Liver (tissue), 8 donors: ENCODE measurements at regions not wholly inside any gene's neighbourhood (a gene's known extent, or its start where the extent isn't known, plus 50 kb on each side); places are given as distances from the start of the nearest gene placed in this dataset.

Experiments
- DNase-seq: peaks from one replicate; pipeline ENCODE4 v3.0.0-alpha.2; 2017; ENCODE audit warnings: low spot score
- H3K27ac ChIP-seq, 2 donors: one replicate each; pipeline ENCODE4 v1.7.0; 2013; ENCODE audit warnings: inconsistent platforms in 2 of 2, low read length in 2 of 2, control low read depth in 1 of 2, low read depth in 1 of 2, mild to moderate bottlenecking in 1 of 2
- H3K27me3 ChIP-seq, 4 donors: one replicate each; pipeline versions ENCODE4 v1.6.1 to v1.7.0; 2013; ENCODE audit warnings: low read length in 3 of 4, inconsistent platforms in 1 of 4, mild to moderate bottlenecking in 1 of 4, moderate library complexity in 1 of 4; ENCODE audit not compliant: control insufficient read depth in 4 of 4, insufficient read depth in 4 of 4
- H3K36me3 ChIP-seq, 4 donors: one replicate each; pipeline versions ENCODE4 v1.6.1 to v1.7.0; 2013; ENCODE audit warnings: low read length in 3 of 4, mild to moderate bottlenecking in 3 of 4, low read depth in 1 of 4, moderate library complexity in 1 of 4; ENCODE audit not compliant: control insufficient read depth in 4 of 4, insufficient read depth in 3 of 4
- H3K4me1 ChIP-seq, 4 donors: one replicate each; pipeline versions ENCODE4 v1.6.1 to v1.7.0; 2013; ENCODE audit warnings: low read length in 3 of 4, mild to moderate bottlenecking in 3 of 4, moderate library complexity in 1 of 4; ENCODE audit not compliant: control insufficient read depth in 4 of 4, insufficient read depth in 4 of 4
- H3K4me3 ChIP-seq, 3 donors: one replicate each; pipeline versions ENCODE4 v1.6.1 to v1.7.0; 2013; ENCODE audit warnings: low read length in 3 of 3, control low read depth in 1 of 3, low read depth in 1 of 3, mild to moderate bottlenecking in 1 of 3
- H3K9ac ChIP-seq, 2 donors: one replicate each; pipeline ENCODE4 v1.7.0; 2013; ENCODE audit warnings: low read length in 2 of 2, mild to moderate bottlenecking in 2 of 2, moderate library complexity in 2 of 2, control low read depth in 1 of 2, low read depth in 1 of 2
- H3K9me3 ChIP-seq, 4 donors: one replicate each; pipeline versions ENCODE4 v1.6.1 to v1.7.0; 2013; ENCODE audit warnings: low read length in 3 of 4; ENCODE audit not compliant: control insufficient read depth in 4 of 4
- EGR1 ChIP-seq, 2 donors: IDR thresholded peaks; 2 replicates each; pipeline ENCODE4 v1.6.1; 2016 to 2018; ENCODE audit warnings: antibody characterized with exemption in 2 of 2, low read depth in 2 of 2
- FOXA1 ChIP-seq: IDR thresholded peaks from 2 replicates; pipeline ENCODE4 v1.6.1; 2016; ENCODE audit warnings: antibody characterized with exemption
- FOXA2 ChIP-seq: IDR thresholded peaks from 2 replicates; pipeline ENCODE4 v1.6.1; 2016; ENCODE audit warnings: antibody characterized with exemption
- HNF4A ChIP-seq, 2 donors: conservative IDR thresholded peaks; 2 replicates each; pipeline ENCODE4 v1.6.1; 2016; ENCODE audit warnings: antibody characterized with exemption in 2 of 2, mild to moderate bottlenecking in 2 of 2
- MAX ChIP-seq: IDR thresholded peaks from 2 replicates; pipeline ENCODE4 v1.6.1; 2016; ENCODE audit warnings: antibody characterized with exemption
- RXRA ChIP-seq, 2 donors: IDR thresholded peaks; 2 replicates each; pipeline ENCODE4 v1.6.1; 2017 to 2018; ENCODE audit warnings: antibody characterized with exemption in 2 of 2, mild to moderate bottlenecking in 1 of 2
- TAF1 ChIP-seq: conservative IDR thresholded peaks from 2 replicates; pipeline ENCODE4 v1.6.1; 2016; ENCODE audit warnings: antibody characterized with exemption, mild to moderate bottlenecking
- WGBS: extraction: QIAGEN DNeasy Blood & Tissue Kit; methylation state at CpG from one replicate; pipeline ENCODE4 v1.1.7; 2013; 5-methylcytosine and 5-hydroxymethylcytosine counted together
- TF ChIP-seq, protein P1 (sequence below): IDR thresholded peaks from 2 replicates; pipeline ENCODE4 v1.6.1; 2016; ENCODE audit warnings: antibody characterized with exemption
- TF ChIP-seq, protein P2 (sequence below): fragments of 150-350 bp; IDR thresholded peaks from 2 replicates; pipeline ENCODE4 v1.5.1; 2017; ENCODE audit warnings: improper control_type of control experiment, low read depth, low read length; ENCODE audit not compliant: missing input control
- donor health status: healthy.
- donor health status: healthy.
- donor health status: healthy.
- donor health status: healthy.
- donor health status: healthy.

DNA sequence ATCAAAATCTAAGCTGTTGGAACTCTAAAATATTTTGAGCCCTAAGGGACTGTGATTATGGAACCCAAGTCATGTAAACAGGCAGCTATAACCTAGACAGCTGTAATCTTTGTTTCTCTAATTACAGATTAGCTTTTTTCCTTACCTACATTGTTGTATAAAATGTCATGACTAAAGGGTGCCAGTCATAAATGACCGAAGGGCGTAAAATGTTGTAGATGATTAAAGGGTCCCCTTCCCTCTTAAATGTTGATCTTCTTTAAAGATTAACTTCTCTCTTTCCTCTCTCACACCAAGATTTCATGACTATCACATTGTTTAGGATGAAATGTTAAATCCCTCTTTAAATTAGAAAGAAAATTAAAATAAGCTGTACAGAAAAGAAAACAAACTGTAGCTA is 659.4 kb upstream of the NR3C2 start:
- TF ChIP-seq, protein P1, sequence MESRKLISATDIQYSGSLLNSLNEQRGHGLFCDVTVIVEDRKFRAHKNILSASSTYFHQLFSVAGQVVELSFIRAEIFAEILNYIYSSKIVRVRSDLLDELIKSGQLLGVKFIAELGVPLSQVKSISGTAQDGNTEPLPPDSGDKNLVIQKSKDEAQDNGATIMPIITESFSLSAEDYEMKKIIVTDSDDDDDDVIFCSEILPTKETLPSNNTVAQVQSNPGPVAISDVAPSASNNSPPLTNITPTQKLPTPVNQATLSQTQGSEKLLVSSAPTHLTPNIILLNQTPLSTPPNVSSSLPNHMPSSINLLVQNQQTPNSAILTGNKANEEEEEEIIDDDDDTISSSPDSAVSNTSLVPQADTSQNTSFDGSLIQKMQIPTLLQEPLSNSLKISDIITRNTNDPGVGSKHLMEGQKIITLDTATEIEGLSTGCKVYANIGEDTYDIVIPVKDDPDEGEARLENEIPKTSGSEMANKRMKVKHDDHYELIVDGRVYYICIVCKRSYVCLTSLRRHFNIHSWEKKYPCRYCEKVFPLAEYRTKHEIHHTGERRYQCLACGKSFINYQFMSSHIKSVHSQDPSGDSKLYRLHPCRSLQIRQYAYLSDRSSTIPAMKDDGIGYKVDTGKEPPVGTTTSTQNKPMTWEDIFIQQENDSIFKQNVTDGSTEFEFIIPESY: no peak
- TF ChIP-seq, protein P2, sequence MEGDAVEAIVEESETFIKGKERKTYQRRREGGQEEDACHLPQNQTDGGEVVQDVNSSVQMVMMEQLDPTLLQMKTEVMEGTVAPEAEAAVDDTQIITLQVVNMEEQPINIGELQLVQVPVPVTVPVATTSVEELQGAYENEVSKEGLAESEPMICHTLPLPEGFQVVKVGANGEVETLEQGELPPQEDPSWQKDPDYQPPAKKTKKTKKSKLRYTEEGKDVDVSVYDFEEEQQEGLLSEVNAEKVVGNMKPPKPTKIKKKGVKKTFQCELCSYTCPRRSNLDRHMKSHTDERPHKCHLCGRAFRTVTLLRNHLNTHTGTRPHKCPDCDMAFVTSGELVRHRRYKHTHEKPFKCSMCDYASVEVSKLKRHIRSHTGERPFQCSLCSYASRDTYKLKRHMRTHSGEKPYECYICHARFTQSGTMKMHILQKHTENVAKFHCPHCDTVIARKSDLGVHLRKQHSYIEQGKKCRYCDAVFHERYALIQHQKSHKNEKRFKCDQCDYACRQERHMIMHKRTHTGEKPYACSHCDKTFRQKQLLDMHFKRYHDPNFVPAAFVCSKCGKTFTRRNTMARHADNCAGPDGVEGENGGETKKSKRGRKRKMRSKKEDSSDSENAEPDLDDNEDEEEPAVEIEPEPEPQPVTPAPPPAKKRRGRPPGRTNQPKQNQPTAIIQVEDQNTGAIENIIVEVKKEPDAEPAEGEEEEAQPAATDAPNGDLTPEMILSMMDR: no peak
- no peak for TF ChIP-seq RXRA (IDR thresholded peaks at IDR 0.05)
- no peak for TF ChIP-seq MAX
- no peak for TF ChIP-seq HNF4A (conservative IDR thresholded peaks at IDR 0.05)
- no peak for TF ChIP-seq EGR1 (IDR thresholded peaks at IDR 0.05; ENCODE audit: low read depth in 2 of 2)
- no peak for TF ChIP-seq FOXA2
- no peak for DNase-seq
- Histone ChIP-seq H3K36me3 (no peaks in the 10 kb centered on the region), H3K27ac (no peak overlapping the region), H3K9me3 (peaks cover 0 to 11% (median 3%) of the 10 kb centered on the region in 4 donors), H3K9ac (no peak overlapping the region), H3K27me3 (no peaks in the 10 kb centered on the region), H3K4me1 (no peaks in the 10 kb centered on the region), H3K4me3 (no peak overlapping the region)
- WGBS: 86% methylated on average over 2 of the region's 2 CpGs

- Histone ChIP-seq H3K27ac (no peak overlapping the region), H3K9me3 (peaks cover 0 to 7% (median 5%) of the 10 kb centered on the region in 4 donors), H3K9ac (no peak overlapping the region), H3K4me3 (no peak overlapping the region), H3K36me3 (no peaks in the 10 kb centered on the region), H3K4me1 (no peaks in the 10 kb centered on the region), H3K27me3 (no peaks in the 10 kb centered on the region)
- DNase-seq: no peak
- WGBS: 69% methylated on average over 1 of the region's 1 CpG
- TF ChIP-seq TAF1 (no peak), FOXA1 (no peak), FOXA2 (no peak)
- TF ChIP-seq, protein P1: no peak
- TF ChIP-seq, protein P2: no peak
Measured at GRCh38 chr4:149095811-149096210, 653.6 kb upstream of the NR3C2 start.
